ENCODE measurements at regions not wholly inside any gene's neighbourhood (a gene's known extent, or its start where the extent isn't known, plus 50 kb on each side); places are given as distances from the start of the nearest gene placed in this dataset.

GRCh38 chr10:129101232-129101980, 365.6 kb upstream of the MGMT start:
- DNase-seq (ENCODE audit: low read depth in 2 of 2) = no peak

GRCh38 chr10:129102906-129103693, 363.9 kb upstream of the MGMT start:
- no peak for DNase-seq (ENCODE audit: low read depth in 2 of 2)

GRCh38 chr10:129104266-129105045, 362.6 kb upstream of the MGMT start:
- no peak for DNase-seq (ENCODE audit: low read depth in 2 of 2)

- DNase-seq (ENCODE audit: low read depth in 2 of 2) = no peak
These were observed 361.8 kb upstream of the MGMT start for GRCh38 chr10:129105266-129105665.

- no peak for DNase-seq (ENCODE audit: low read depth in 2 of 2)
These were observed 360.7 kb upstream of the MGMT start for GRCh38 chr10:129106314-129106713.

- DNase-seq (ENCODE audit: low read depth in 2 of 2) = no peak
These were observed 359.5 kb upstream of the MGMT start for GRCh38 chr10:129107525-129107924.

- no peak for DNase-seq (ENCODE audit: low read depth in 2 of 2)
These were observed 358.7 kb upstream of the MGMT start for GRCh38 chr10:129108378-129108777.

- DNase-seq (ENCODE audit: low read depth in 2 of 2) = no peak
These were observed 358.0 kb upstream of the MGMT start for GRCh38 chr10:129108994-129109393.

- no peak for DNase-seq (ENCODE audit: low read depth in 2 of 2)
These were observed 356.3 kb upstream of the MGMT start for GRCh38 chr10:129110780-129111179.

GRCh38 chr10:129111922-129112321, 355.1 kb upstream of the MGMT start:
- DNase-seq (ENCODE audit: low read depth in 2 of 2) = no peak

- DNase-seq (ENCODE audit: low read depth in 2 of 2) = no peak
These were observed 352.5 kb upstream of the MGMT start for GRCh38 chr10:129114588-129114987.

- no peak for DNase-seq (ENCODE audit: low read depth in 2 of 2)
These were observed 350.7 kb upstream of the MGMT start for GRCh38 chr10:129116371-129116770.

- no peak for DNase-seq (ENCODE audit: low read depth in 2 of 2)
These were observed 346.6 kb upstream of the MGMT start for GRCh38 chr10:129120441-129120840.

- DNase-seq (ENCODE audit: low read depth in 2 of 2) = no peak
These were observed 344.2 kb upstream of the MGMT start for GRCh38 chr10:129122846-129123245.

- no peak for DNase-seq (ENCODE audit: low read depth in 2 of 2)
These were observed 343.6 kb upstream of the MGMT start for GRCh38 chr10:129123428-129123827.

- DNase-seq (ENCODE audit: low read depth in 2 of 2) = no peak
These were observed 340.1 kb upstream of the MGMT start for GRCh38 chr10:129126982-129127381.

- no peak for DNase-seq (ENCODE audit: low read depth in 2 of 2)
These were observed 335.4 kb upstream of the MGMT start for GRCh38 chr10:129131457-129132132.

GRCh38 chr10:129133856-129134255, 333.2 kb upstream of the MGMT start:
- DNase-seq (ENCODE audit: low read depth in 2 of 2) = no peak

GRCh38 chr10:129134371-129134770, 332.7 kb upstream of the MGMT start:
- no peak for DNase-seq (ENCODE audit: low read depth in 2 of 2)

- no peak for DNase-seq (ENCODE audit: low read depth in 2 of 2)
These were observed 331.4 kb upstream of the MGMT start for GRCh38 chr10:129135624-129136023.

GRCh38 chr10:129136074-129136473, 331.0 kb upstream of the MGMT start:
- DNase-seq (ENCODE audit: low read depth in 2 of 2) = no peak

- no peak for DNase-seq (ENCODE audit: low read depth in 2 of 2)
These were observed 330.1 kb upstream of the MGMT start for GRCh38 chr10:129136951-129137350.

Data from stimulated activated CD8-positive, alpha-beta memory T cell treated with anti-CD3 and anti-CD28 coated beads, Interleukin-7, amount 100 ng/mL, for 1 hour (primary cell).